GM23338 (cell line): ENCODE measurements at regions not wholly inside any gene's neighbourhood (a gene's known extent, or its start where the extent isn't known, plus 50 kb on each side); places are given as distances from the start of the nearest gene placed in this dataset.

Experiments used
- ATAC-seq: fragments of 200-7000 bp; cut with Tn5 transposase; 3 replicates; pipeline ENCODE4 v1.9.1; 2020
- DNase-seq: peaks from one replicate; pipeline ENCODE4 v3.0.0-alpha.2; 2015; ENCODE audit warnings: low spot score
- H2AFZ ChIP-seq: fragments of 200-600 bp; sonication (generic); 2 replicates; pipeline ENCODE4 v1.8.0; 2016; ENCODE audit warnings: antibody characterized with exemption, mild to moderate bottlenecking, moderate library complexity
- H3F3A ChIP-seq: fragments of 200-600 bp; sonication (generic); replicated peaks from 2 replicates; pipeline ENCODE4 v1.8.0; 2017; ENCODE audit warnings: antibody characterized with exemption, mixed run types, low read depth
- H3K27ac ChIP-seq: fragments of 200-600 bp; sonication (generic); 2 replicates; pipeline ENCODE4 v1.6.1; 2016; ENCODE audit warnings: low read depth
- H3K27me3 ChIP-seq: fragments of 200-600 bp; sonication (generic); 2 replicates; pipeline ENCODE4 v1.8.0; 2016; ENCODE audit warnings: mild to moderate bottlenecking, mixed run types, moderate library complexity; ENCODE audit not compliant: insufficient read depth
- H3K36me3 ChIP-seq: fragments of 200-600 bp; sonication (generic); 2 replicates; pipeline ENCODE4 v1.8.0; 2016; ENCODE audit warnings: mild to moderate bottlenecking; ENCODE audit not compliant: insufficient read depth
- H3K4me1 ChIP-seq: fragments of 200-600 bp; sonication (generic); 2 replicates; pipeline ENCODE4 v1.8.0; 2016; ENCODE audit warnings: mild to moderate bottlenecking, moderate library complexity; ENCODE audit not compliant: insufficient read depth
- H3K4me2 ChIP-seq: fragments of 200-600 bp; sonication (generic); 2 replicates; pipeline ENCODE4 v1.7.1; 2017; ENCODE audit warnings: mixed run types
- H3K4me3 ChIP-seq: fragments of 200-600 bp; sonication (generic); 2 replicates; pipeline ENCODE4 v1.6.1; 2016; ENCODE audit warnings: mixed run types
- H3K79me2 ChIP-seq: fragments of 200-600 bp; sonication (generic); replicated peaks from 2 replicates; pipeline ENCODE4 v1.8.0; 2017; ENCODE audit warnings: mild to moderate bottlenecking; ENCODE audit not compliant: insufficient read depth
- H3K9me2 ChIP-seq: fragments of 200-600 bp; sonication (generic); 2 replicates; pipeline ENCODE4 v1.8.0; 2017; ENCODE audit not compliant: insufficient read depth
- H4K20me1 ChIP-seq: fragments of 200-600 bp; sonication (generic); replicated peaks from 2 replicates; pipeline ENCODE4 v1.8.0; 2017; ENCODE audit warnings: mild to moderate bottlenecking; ENCODE audit not compliant: insufficient read depth
- H3K27ac Mint-ChIP-seq: 2 replicates; pipeline ENCODE4 v1.8.0; 2020; ENCODE audit warnings: inconsistent platforms, mild to moderate bottlenecking, moderate library complexity, mixed read lengths
- H3K27me3 Mint-ChIP-seq: 3 replicates; pipeline ENCODE4 v1.8.0; 2022; ENCODE audit warnings: low read depth, mild to moderate bottlenecking, moderate library complexity, mixed read lengths, inconsistent platforms; ENCODE audit not compliant: insufficient read depth, poor library complexity
- H3K36me3 Mint-ChIP-seq: 3 replicates; pipeline ENCODE4 v1.8.0; 2021; ENCODE audit warnings: low read depth, mild to moderate bottlenecking, inconsistent platforms, moderate library complexity, mixed read lengths
- H3K4me1 Mint-ChIP-seq: 3 replicates; pipeline ENCODE4 v1.8.0; 2020; ENCODE audit warnings: mild to moderate bottlenecking, inconsistent platforms, mixed read lengths
- H3K4me3 Mint-ChIP-seq: 3 replicates; pipeline ENCODE4 v1.8.0; 2021; ENCODE audit warnings: moderate library complexity, mild to moderate bottlenecking, inconsistent platforms, mixed read lengths
- H3K9me3 Mint-ChIP-seq: 3 replicates; pipeline ENCODE4 v1.8.0; 2020; ENCODE audit warnings: moderate library complexity, mild to moderate bottlenecking, inconsistent platforms, mixed read lengths
- CREB1 ChIP-seq: fragments of 250-450 bp; sonication (Bioruptor Pico); IDR thresholded peaks from 2 replicates; pipeline ENCODE4 v1.5.0; 2020; ENCODE audit warnings: low read depth, mild to moderate bottlenecking, moderate library complexity
- CTCF ChIP-seq, 2 experiments: fragments of 200-600 bp in 1 of 2; sonication (generic) in 1 of 2; conservative IDR thresholded peaks; 2 replicates each; pipeline versions ENCODE4 v1.5.1 to v1.6.1; 2016 to 2017; ENCODE audit warnings: antibody characterized with exemption in 2 of 2, low read depth in 2 of 2, mild to moderate bottlenecking in 2 of 2, moderate library complexity in 1 of 2
- ETS1 ChIP-seq: IDR thresholded peaks from 2 replicates; pipeline ENCODE4 v1.6.1; 2016; ENCODE audit warnings: antibody characterized with exemption
- EZH2 ChIP-seq: fragments of 200-600 bp; sonication (generic); IDR thresholded peaks from one replicate; pipeline ENCODE4 v1.8.0; 2017; ENCODE audit warnings: antibody characterized with exemption, mild to moderate bottlenecking, low read depth; ENCODE audit not compliant: unreplicated experiment
- EZH2phosphoT487 ChIP-seq: fragments of 200-600 bp; sonication (generic); IDR thresholded peaks from one replicate; pipeline ENCODE4 v1.8.1; 2018; ENCODE audit warnings: antibody characterized with exemption; ENCODE audit not compliant: unreplicated experiment
- JUNB ChIP-seq: IDR thresholded peaks from one replicate; pipeline ENCODE4 v1.6.1; 2016; ENCODE audit warnings: antibody characterized with exemption; ENCODE audit not compliant: unreplicated experiment
- NANOG ChIP-seq: IDR thresholded peaks from 2 replicates; pipeline ENCODE4 v1.6.1; 2016; ENCODE audit warnings: antibody characterized with exemption, borderline replicate concordance
- POLR2AphosphoS5 ChIP-seq: IDR thresholded peaks from 2 replicates; pipeline ENCODE4 v1.6.1; 2016; ENCODE audit warnings: antibody characterized with exemption, low read depth
- REST ChIP-seq: IDR thresholded peaks from one replicate; pipeline ENCODE4 v1.6.1; 2018; ENCODE audit warnings: antibody characterized with exemption; ENCODE audit not compliant: unreplicated experiment
- STAT1 ChIP-seq: IDR thresholded peaks from one replicate; pipeline ENCODE4 v1.6.1; 2016; ENCODE audit warnings: antibody characterized with exemption; ENCODE audit not compliant: unreplicated experiment
- ZNF114 ChIP-seq: fragments of 250-450 bp; sonication (Bioruptor Pico); IDR thresholded peaks from 2 replicates; pipeline ENCODE4 v1.5.0; 2020; ENCODE audit warnings: mild to moderate bottlenecking, moderate library complexity
- ZNF331 ChIP-seq: fragments of 250-450 bp; sonication (Bioruptor Pico); IDR thresholded peaks from 2 replicates; pipeline ENCODE4 v1.5.0; 2020; ENCODE audit warnings: low read depth, mild to moderate bottlenecking, moderate library complexity
- ZNF462 ChIP-seq: fragments of 250-450 bp; sonication (Bioruptor Pico); IDR thresholded peaks from 2 replicates; pipeline ENCODE4 v1.5.0; 2020; ENCODE audit warnings: mild to moderate bottlenecking, moderate library complexity

- H3K79me2 ChIP-seq: no peaks in the 10 kb centered on the region
- H3K9me3 Mint-ChIP-seq: no peaks in the 10 kb centered on the region; the same call in 2 of the 3 replicates
- DNase-seq (no peak), ATAC-seq (no peak)
- H3K4me3 ChIP-seq: no peak overlapping the region
- H3F3A ChIP-seq: no peaks in the 10 kb centered on the region
- H2AFZ ChIP-seq: no peak overlapping the region
- TF ChIP-seq NANOG (no peak), ETS1 (no peak), ZNF331 (CRISPR knock-in tag) (no peak), STAT1 (no peak), EZH2 (no peak), POLR2AphosphoS5 (no peak), CREB1 (CRISPR knock-in tag) (no peak), REST (no peak), ZNF462 (CRISPR knock-in tag) (no peak), CTCF (conservative IDR thresholded peaks at IDR 0.05; ENCODE audit: low read depth in 2 of 2) (no peak), ZNF114 (CRISPR knock-in tag) (no peak), EZH2phosphoT487 (no peak), JUNB (no peak)
- no peaks in the 10 kb centered on the region for H3K36me3 Mint-ChIP-seq
- H3K4me3 Mint-ChIP-seq: no peak overlapping the region
- no peaks in the 10 kb centered on the region; the same call in 1 of the 2 replicates for H3K9me2 ChIP-seq
- H3K4me1 ChIP-seq: no peaks in the 10 kb centered on the region
- H3K27me3 Mint-ChIP-seq: no peaks in the 10 kb centered on the region
- 0 out of 2 replicates have a peak overlapping the region, but pooled peaks have one; percentile 51 for H3K27ac Mint-ChIP-seq
- no peak overlapping the region for H3K4me2 ChIP-seq
- H3K27ac ChIP-seq: no peak overlapping the region
- no peaks in the 10 kb centered on the region for H4K20me1 ChIP-seq
- no peaks in the 10 kb centered on the region for H3K36me3 ChIP-seq
- H3K27me3 ChIP-seq: no peaks in the 10 kb centered on the region
- H3K4me1 Mint-ChIP-seq: peaks cover 3% of the 10 kb centered on the region; the same call in 1 of the 3 replicates
These were observed 65.8 kb upstream of the S1PR3 start for GRCh38 chr9:88925481-88925880.
